AG08396 (cell line): ENCODE measurements at regions not wholly inside any gene's neighbourhood (a gene's known extent, or its start where the extent isn't known, plus 50 kb on each side); places are given as distances from the start of the nearest gene placed in this dataset.
"Not testable (repeated sequence)": the region's sequence is repeated elsewhere in the genome, so short reads cannot be mapped to it uniquely, and the experiment has no call there.

Experiments used
- DNase-seq: peaks from one replicate; pipeline ENCODE4 v3.0.0; 2012; ENCODE audit warnings: low spot score, mixed read lengths

DNA sequence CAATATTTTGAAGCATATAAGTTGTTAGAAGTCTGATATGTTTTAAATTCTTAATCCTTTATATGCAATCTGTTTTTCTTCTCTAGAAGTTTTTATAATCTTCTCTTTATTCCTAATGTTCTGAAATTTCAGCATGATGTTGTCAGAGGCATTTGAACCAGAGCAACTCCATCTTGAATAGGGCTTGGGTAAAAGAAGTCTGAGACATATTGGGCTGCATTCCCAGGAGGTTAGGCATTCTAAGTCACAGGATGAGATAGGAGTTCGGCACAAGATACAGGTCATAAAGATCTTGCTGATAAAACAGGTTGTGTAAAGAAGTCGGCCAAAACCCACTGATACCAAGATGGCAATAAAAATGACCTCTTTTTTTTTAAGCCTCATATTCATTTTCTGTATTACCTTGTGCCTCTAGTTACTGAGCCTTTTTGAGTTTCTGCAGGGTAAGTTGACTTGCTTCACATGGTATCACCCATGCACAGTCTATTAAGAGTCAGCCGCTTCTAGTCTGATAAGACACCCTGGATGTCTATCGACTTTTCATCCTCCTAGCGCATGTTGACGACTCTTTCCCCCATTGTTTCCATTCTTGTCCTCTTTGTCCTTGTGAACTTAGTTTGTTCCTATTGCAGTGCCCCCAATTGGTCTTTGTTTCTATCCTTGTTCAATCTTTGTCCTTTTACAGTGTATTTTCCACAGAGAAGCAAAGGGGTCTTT is 80.8 kb upstream of the RNU6-1 start:
- DNase-seq = no peak

DNA sequence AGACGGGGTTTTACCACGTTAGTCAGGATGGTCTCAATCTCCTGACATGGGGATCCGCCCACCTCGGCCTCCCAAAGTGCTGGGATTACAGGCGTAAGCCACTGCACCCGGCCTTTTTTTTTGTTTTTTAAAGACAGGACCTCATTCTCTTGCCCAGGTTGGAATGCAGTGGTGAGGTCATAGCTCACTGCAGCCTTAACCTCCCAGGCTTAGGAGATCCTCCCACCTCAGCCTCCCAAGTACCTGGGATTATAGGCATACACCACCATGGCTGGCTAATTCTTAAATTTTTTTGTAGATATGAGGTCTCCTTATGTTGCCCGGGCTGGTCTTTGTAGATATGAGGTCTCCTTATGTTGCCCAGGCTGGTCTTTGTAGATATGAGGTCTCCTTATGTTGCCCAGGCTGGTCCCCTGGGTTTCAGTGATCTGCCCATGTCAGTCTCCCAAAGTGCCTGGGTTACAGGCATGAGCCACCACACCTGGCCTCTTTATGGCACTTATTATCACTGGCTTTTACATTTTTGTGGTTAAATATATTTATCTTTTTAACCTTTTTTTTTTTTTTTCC is 82.3 kb upstream of the RNU6-1 start:
- no peak for DNase-seq

DNA sequence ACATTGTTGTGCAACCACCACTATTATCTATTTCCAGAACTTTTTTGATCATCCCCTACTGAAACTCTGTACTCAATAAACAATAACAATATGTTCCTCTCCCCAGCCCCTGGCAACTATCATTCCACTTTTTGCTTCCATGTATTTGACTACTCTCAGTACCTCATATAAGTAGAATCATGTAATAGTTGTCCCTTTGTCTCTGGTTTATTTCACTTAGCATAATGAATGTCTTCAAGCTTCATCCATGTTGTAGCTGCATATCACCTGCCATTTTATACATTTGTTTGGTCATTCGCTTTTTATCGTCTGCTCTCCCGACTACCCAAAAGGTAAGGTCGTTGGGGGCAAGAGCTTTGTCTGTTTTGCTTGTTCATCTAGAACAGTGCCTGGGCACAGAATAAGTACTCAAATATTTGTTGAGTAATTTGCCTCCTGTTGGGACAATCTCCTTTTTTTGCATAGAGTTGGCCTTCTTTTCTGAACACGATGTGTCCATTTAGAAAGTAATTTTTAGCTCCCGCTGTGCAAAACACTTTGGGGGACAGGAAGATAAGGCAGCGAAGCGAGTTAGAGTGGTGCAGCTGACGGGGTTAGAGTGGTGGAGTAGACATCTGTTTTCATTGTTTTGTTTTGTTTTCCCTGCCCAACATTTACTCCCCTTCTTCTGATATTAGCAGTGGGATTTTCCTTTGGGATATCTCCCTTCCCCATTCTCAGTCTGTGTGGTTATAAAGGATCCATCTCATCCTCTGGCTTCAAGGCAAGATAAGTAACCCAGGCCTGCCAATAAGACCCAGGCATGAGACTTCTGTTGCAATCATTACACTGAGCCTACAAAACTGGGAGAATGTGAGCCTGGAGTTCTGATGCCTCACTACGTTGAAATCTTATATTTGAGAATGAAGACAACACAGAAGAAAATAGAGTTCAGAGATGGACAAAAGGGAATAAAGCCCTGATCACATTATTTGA is 83.4 kb upstream of the RNU6-1 start:
- no peak for DNase-seq

DNA sequence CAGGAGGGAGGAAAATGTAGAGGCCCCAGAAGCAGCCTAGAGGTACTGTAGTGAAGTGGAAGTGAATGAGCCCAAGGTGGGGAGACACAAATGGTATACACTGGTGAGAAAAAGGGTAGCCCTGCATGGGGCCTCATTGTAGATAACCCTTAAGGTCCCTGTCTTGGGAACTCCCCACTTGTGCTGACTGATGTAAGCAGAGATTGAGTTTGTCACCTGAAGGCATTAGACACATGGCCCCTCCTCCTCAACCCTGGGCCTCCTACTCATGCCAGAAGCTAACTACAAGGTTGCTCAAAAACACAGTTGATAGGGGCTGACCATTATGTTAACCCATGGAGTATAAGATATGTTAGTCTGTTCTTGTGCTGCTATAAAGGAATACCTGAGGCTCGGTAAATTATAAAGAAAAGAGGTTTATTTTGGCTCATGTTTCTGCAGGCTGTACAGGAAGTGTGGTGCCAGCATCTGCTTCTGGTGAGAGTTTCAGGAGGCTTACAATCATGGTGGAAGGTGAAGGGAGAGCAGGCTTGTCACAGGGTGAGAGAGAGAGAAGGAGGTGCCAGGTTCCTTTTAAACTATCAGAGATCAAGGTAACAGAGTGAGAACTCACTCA is 84.6 kb upstream of the RNU6-1 start:
- no peak for DNase-seq

DNA sequence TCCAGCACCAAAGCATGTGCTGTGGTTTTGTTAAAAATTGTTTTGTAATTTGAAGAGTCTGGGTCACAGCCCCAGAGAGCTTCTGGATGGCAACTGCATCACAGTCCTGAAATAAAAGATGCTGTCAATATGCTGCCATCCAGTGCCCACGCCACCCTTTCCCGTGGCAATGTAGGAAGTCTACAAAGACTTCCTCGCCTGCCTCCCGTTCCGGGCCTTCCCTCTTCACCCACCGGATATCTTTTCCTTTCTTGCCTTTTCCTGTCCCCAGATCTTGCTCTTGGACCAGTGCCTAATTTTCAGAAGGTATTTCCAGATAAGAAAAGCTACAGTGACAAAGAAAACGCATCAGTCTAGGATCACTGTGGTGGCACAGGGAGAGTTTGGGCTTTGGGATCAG is 85.3 kb upstream of the RNU6-1 start:
- DNase-seq = no peak

DNA sequence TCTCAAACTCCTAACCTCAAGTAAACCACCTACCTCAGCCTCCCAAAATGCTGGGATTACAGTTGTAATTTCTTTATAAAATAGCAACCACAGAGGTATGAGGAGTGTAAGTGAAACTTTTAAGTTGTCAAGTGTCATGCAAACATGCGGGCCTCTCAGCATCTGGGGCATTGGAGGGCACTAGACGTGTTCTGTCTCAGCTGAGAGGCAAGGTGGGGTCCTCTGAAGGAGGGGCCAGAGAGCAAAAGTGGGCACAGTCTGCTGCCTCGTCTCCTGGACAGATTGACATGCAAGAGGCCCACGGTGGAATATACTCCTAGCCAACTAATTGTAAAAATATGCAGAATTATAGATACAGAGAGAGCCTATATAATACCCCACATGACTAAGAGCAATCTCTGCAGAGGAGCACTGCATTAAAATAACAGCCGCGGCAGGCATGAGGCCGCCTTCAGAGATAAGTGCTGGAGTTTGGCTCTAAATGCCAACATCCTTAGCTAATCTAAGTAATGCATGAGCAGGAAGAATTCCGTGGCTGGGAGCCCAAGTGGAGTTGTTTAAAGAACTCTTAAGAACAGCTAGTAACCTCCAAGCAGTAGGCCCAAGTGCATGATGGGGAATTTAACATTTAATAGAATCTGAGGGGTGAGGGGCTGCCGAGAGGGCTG is 87.8 kb upstream of the RNU6-1 start:
- peak; percentile 65 for DNase-seq

DNA sequence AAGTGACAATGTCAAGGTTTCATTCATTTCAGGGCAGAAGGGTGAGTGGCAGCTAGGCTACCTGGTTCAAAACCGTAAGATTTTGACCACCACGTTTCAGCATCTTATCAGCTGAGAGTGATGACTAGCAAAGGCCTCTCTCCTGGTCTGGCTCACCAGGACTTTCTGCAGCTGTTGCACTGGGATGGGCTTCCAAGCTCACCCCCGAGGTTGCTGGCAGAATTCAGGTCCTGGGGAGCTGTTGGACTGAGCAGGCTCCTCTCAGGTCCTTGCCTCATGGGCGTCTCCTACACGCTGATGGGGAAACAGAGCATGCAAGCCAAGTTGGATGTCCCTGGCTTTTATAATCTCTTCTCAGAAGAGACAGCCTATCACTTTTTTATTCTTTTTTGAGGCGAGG is 88.8 kb upstream of the RNU6-1 start:
- DNase-seq = no peak

DNA sequence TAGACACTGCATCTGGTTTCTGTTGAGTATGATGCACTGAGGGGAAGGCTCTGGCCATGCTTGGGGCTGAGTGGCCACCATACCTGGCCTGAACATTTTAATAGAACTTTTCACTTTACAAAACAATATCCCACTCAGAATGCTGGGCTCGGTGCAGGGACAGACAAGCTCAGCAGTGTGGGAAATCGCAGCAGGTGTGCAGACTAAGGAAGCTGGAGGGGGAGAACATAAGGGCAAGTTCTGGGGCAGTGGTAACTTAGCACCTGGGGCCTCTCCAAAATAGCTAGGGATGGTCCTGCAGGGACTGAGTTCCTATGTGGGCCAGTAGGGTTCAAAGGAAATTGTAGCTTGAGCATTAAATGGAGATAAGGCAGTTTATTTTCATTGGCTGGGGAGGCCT is 90.9 kb upstream of the RNU6-1 start:
- no peak for DNase-seq

DNA sequence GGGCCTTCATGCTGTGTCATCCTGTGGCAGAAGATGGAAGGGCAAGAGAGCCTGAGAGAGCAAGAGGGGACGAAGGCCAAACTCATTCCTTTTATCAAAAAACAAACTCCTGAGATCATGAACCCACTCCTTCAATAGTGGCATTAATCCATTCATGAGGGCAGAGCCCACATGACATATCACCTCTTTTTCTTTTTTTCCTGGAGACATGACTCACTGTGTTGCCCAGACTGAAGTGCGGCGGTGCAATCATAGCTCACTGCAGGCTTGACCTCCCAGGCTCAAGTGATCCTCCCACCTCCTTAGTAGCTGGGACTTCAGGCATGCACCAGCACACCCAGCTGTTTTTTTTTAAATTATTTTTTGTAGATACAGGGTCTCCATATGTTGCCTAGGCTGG is 92.0 kb upstream of the RNU6-1 start:
- DNase-seq = no peak

DNA sequence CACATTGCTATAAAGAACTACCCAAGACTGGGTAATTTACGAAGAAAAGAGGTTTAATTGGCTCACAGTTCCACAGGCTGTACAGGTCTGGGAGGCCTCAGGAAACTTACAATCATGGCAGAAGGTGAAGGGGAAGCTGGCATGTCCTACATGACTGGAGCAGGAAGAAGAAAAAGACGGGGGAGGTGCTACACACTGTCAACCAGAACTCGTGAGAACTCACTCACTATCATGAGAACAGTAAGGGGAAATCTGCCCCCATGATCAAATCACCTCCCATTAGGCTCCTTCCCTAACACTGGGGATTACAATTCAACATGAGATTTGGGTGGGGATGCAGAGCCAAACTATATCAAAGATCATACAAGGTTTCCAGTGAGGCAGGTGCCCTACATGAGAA is 94.3 kb upstream of the RNU6-1 start:
- not testable (repeated sequence) for DNase-seq

DNA sequence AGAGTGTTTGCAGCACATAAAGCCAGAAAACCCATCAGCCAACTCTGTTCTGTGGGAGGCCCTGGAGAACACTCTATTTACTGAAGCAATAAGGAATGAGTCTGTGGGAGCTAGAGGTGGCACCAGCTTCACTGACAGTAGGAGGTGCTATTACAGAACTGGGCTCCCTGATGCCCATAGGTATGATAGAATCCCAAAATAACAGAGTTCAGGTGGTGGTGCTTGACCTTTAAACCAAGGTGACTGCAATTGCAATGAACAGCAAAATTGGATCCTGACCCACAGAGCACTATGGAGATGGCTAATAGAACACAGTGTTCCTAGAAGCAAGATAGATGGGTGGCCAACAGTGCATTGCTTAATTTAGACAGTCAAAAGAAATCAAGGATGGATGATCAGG is 95.4 kb upstream of the RNU6-1 start:
- no peak for DNase-seq

DNA sequence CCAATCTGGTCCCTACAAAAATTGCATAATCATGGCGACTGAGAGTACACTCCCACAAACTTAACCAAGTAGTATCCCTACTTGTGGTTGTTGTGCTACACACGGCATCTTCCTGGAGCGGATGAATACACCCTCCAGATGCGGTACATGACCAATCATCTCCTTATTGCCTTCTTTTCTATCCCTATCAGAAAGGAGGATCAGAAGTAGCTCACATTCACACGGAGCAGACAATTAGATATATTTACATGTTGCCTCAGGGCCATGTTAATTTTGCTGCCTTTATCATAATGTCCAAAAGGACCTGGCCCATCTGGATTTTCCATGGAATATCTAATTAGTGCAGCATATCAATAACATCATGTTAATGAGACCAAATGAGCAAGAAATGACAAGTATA is 96.4 kb upstream of the RNU6-1 start:
- DNase-seq = no peak

DNA sequence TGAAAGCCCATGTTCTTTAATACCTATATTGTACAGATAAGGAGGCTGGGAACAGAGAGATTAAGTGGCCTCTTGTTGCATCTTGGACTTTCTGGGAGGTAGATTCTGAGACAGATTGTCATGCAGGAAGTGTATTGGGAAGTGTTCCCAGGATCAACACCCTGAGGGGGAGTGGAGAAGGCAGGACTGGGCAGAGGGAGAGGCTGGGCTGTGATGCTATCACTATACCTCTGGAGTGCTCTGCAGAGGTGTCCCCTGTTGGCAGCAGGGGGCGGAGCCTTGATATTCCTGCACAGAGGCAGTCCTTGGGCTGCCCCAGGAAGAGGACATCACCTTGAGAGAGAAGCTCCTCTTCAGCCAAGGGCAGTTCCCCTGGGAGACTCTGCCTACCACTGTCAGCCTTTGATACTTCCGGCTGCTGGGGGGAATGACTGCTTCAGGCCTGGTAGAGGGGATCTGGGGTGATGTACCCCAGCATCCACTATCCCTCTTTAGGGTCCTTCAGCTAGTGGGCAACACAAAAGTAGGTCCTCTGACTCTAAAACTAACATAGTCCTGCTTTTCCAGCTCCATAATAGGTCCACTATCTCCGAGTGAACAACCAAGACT is 97.4 kb upstream of the RNU6-1 start:
- no peak for DNase-seq

DNA sequence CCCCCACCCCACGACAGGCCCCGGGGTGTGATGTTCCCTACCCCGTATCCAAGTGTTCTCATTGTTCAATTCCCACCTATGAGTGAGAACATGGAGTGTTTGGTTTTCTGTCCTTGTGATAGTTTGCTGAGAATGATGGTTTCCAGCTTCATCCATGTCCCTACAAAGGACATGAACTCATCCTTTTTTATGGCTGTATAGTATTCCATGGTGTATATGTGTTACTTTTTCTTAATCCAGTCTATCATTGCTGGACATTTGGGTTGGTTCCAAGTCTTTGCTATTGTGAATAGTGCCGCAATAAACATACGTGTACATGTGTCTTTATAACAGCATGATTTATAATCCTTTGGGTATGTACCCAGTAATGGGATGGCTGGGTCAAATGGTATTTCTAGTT is 99.3 kb upstream of the RNU6-1 start:
- not testable (repeated sequence) for DNase-seq

DNA sequence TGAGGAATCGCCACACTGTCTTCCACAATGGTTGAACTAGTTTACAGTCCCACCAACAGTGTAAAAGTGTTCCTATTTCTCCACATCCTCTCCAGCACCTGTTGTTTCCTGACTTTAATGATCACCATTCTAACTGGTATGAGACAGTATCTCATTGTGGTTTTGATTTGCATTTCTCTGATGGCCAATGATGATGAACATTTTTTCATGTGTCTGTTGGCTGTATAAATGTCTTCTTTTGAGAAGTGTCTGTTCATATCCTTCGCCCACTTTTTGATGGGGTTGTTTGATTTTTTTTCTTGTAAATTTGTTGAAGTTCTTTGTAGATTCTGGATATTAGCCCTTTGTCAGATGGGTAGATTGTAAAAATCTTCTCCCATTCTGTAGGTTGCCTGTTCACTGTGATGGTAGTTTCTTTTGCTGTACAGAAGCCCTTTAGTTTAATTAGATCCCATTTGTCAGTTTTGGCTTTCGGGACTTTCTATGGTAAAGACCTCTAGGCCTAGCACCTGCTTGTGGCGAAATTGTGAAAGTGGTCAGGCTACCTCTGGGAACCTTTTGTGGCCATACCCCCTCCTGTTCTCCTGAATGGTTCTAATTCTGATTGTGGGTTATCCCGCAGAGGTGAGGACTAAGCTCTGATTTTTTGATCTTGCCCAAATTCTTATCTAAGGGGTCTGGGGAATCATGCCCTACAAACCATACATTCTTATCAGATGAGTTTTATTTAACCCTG is 99.9 kb upstream of the RNU6-1 start:
- not testable (repeated sequence) for DNase-seq

DNA sequence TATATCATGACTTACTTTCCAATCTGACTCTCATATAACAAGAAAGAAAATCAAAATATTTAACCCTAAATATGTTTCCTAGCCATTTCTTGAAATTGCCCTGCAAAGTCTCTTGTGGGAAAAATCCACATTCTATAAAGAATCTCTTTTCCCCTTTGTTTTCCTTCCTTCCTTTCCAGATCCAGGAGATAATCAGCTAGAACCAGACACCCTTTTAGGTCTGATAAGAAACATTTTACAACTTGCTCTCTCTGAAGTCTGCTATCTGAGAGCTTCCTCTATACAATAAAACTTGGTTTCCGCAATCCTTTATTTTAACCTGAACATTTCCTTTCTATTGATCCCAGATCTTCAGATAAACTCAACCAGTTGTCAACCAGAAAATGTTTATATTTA is 100.5 kb upstream of the RNU6-1 start:
- DNase-seq = no peak

DNA sequence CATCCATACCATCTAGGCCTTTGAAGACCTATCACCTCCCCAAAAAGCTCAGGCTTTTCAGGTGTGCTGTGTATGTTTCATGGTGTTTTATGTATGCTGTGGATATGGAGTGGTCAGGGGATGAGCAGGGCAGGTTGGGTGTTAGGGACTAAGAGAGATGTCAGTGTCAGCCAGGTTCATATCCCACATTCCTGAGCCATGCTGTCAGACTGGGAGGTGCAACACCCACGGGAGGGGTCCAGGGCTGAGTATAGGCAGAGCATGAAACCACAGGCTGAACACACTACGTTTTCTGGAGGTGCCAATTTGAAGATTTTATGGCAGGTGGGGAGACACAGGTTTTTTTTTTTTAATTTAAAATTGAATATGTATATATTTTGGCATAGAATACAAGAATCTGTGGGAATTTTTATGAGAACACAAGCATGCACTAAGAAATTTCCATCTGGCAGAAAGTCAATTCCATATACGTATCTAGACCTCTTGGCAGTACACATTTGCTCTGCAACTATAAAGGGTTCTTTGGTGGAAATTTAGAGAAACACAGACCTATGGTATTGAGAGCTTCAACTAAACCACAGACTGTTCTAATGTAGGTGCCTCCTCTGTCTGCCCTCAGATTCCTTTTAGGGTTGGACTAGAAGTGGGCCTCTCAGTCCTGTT is 101.9 kb upstream of the RNU6-1 start:
- no peak for DNase-seq

DNA sequence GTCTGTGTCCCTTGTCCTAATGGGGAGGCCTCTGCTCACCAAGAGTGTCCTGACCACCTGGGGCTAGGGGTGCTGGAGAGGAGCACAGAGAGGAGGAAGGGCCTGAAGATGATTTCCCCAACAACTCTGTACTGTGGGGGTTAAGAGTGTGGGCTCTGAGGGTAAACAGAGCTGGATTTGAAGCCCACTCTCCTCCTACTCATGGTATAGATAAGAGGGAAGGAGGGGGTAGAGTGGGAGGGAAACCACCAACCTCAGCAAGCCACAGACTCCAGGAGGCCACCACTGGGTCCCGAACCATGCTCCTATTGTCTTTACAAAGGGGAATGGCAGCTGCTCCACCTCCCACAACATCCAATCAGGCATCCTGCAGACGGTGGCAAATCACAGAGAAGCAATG is 103.6 kb upstream of the RNU6-1 start:
- no peak for DNase-seq

DNA sequence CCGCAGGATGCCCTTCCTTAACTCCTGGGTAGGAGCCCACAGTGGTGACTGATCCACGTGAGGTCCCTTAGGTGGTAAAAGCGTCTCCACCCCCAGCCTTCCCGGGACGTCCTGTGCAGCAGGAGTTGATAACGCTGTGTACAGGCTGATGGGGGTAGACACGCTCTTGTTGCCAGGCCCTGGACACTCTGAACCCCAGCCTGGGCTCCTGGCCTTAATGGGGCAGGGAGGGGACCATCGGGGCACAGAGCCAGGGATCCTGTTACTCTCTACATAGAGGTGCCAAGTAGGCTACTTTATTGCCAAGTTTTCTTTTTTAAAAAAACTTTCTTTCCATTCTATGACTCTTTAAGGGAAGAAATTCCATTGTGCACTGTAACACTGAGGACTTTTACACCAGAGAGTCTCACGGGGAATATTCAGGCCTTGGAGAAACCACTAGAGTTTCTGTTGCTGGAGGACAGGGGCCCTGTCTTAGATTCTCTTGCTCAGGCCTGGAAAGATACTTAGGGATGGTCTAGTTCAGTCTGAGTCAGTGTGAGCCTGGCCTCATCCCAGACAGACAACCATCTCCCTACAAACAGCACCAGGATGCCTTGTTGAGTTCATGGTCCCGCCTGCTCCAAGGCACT is 104.3 kb upstream of the RNU6-1 start:
- DNase-seq = no peak

DNA sequence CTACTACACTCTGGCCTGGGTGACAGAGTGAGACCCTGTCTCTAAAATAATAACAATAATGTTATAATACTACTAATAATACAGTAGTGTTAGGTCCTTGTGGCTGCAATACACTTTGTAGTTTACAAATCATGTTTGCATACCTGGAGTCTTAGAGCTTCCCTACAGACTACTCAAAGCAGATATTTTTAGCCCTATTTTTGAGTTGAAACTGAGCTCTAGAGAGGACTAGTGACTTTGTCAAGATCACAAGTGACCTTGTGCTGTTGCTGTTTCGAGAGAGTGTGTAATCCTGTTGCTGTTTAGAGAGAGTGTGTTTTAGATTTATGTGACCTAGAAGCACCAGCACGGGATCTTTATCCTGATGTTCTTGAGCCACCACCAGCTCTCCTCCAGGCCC is 105.3 kb upstream of the RNU6-1 start:
- no peak for DNase-seq
